Limb (tissue), 2 donors: ENCODE measurements at regions not wholly inside any gene's neighbourhood (a gene's known extent, or its start where the extent isn't known, plus 50 kb on each side); places are given as distances from the start of the nearest gene placed in this dataset.
A peak's percentile ranks its signal among the peaks of the same experiment; 100 is the strongest.

Experiments used
- DNase-seq, 2 donors: peaks; one replicate each; pipeline ENCODE4 v3.0.0-alpha.2; 2016; ENCODE audit errors: extremely low spot score in 2 of 2

DNA sequence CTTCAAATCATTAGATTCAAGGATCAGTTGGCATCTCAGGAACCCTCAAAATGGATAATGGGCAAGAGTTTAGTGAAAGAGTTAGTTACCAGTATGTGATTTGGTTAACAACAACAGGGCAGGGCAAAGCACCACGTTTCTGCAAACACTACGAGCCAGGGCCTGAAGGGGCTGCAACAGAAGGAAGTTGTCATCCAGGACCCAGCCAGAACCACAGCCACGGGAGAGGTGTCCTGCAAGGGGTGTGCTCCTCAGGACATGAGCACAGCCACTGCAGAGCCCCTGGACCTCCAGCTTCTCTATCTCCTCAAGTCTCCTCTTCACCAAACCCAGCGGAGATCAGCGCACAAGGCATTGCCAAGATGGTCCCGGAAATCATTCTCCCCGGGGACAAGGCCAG lies 173.3 kb upstream of the PIEZO2 start:
- no peak for DNase-seq

DNA sequence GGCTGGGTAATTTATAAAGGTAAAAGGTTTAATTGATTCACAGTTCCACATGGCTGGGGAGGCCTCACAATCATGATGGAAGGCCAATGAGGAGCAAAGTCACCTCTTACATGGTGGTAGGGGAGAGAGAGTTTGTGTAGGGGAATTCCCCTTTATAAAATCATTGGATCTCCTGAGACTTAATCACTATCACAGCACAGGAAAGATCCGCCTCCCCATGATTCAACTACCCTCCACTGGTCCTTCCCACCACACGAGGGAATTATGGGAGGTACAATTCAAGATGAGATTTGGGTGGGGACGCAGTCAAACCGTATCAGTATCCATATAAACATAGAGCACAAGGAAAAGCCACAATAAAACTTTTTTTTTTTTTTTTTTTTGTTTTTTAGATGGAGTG lies 172.6 kb upstream of the PIEZO2 start:
- no peak for DNase-seq

DNA sequence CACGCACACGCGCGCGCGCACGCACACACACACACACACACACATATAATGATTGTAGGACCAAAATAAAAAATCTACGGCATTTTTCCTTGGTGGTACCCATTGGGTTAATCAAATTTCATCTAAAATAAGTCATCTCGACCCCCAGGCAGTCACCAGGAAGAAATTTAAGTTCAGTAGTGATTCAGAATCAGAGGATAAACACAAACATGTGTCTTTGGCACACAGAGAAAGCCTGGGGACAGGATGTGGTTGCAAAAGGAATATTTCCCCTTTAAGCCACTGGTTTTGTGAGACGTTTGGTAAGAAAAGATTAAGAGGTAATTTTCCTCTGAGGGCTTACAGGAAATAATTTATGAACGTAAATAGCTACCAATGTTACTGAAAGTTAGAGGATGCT lies 171.6 kb upstream of the PIEZO2 start:
- peak in 1 of 2 donors; percentile 52 for DNase-seq

DNA sequence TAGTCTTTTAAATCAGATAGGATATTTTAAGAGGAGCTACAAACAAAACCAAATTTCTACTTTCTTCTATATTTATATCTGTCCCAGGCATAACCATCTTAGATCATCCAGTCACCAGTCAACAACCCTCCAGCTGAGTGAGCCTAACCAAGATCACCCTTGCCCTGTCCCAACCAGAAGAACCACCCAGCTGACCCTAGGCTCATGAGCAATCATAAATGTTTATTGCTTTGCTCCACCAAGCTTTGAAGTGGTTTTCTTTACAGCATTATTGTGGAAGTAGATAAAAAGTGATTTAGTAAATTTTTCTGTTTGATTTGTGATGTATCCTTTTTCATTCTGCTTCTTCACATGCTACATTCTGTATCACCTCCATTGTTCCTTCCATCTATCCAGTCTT lies 167.2 kb upstream of the PIEZO2 start:
- DNase-seq = no peak

DNA sequence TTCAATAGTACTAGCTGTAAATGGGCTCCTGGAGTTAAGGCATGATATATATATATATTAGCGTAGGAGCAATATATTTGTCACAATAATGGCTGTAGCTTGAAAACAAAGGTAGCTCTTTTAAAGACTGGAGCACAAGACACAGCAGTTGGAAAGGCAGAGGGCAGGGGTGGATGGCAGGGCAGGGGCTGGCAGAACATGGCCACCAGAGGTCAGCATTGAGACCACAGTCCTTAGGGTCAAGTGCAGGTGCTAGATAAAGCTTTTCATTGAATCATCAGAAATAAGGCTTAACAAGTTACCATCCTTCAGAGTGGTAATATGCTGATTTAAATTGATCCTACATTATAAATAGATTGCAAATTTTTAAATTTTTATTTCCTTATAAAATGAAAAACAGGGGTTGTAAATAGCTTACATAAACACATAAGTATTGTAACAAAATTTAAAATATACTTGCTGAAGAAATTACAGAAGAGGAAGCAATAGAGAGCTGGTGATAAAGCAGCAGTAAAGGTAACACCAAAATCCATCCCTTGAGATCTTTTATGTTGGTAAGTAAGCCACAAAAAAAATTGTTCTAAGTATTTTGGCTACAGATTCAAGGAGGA lies 161.2 kb upstream of the PIEZO2 start:
- no peak for DNase-seq

DNA sequence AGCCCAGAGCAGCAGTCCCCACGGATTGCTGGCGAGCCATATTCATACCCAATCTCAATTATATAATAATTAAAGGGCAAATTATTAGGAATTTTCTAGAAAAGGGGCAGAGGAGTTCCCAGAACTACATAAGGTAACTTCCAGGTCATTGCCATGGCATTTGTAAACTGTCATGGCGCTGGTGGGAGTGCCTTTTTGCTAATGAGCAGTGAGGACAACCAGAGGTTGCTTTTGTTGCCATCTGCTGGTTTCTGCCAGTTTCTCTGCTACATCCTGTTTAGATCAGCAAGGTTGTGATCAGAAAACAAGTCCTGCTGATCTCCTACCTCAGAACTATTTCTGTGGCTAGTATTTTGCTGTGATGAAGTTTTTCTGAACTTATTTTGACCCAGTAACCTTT lies 159.8 kb upstream of the PIEZO2 start:
- no peak for DNase-seq

DNA sequence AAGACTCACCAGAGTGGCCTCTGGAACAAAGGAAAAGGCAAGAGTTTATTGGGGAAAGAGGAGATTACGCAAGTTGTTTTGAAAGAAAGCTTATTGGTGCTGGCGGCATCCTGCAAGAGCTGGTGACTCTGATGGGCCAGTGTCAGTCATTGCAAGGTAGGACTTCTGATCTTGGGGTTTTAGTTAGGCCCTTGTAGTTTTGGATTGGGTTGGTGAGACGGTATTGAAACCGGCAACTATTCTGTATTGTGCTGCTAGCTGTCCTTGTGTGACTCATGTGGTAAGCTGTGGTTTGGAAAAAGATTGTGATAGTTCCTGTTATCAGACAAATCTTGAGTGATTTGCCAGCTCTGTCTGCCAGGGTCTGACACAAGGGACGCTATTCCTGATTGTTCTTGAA lies 159.1 kb upstream of the PIEZO2 start:
- DNase-seq = no peak

DNA sequence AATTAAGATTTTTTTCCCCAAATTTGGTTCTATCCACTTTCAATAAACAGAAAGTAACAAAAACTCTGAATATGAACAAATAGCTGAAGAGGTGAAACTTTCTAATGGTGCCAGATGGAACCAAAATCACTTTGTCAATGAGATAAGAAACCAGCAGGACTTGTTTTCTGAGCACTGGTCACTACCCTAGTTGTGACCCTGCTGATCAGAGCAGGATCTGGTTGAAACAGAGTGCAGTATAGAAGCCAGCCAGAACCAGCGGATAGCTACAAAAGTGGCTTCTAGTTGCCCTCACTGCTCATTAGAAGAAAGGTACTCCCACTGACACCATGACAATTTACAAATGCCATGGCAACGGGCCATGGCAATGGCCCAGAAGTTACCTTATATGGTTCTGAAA lies 158.3 kb upstream of the PIEZO2 start:
- no peak for DNase-seq

DNA sequence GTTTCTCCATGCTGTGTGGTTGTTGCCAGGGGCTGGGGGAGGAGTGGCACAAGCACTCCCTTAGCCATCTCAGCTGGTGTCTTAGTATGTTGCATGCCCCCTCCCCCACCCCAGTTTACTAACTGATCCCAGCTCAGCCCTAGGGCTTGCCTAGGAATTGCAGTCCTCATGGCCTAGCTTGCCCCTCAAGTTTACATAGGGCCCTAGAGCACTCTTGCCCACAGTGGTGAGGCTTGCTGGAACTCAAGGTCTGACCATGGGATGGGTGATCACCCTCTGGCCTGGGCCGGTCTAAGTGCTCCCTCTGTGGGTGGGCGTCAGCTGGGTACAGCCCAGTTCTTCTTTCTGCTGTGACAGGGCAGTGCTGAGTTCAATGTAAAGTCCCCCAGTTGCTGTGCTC lies 156.1 kb upstream of the PIEZO2 start:
- DNase-seq = no peak

DNA sequence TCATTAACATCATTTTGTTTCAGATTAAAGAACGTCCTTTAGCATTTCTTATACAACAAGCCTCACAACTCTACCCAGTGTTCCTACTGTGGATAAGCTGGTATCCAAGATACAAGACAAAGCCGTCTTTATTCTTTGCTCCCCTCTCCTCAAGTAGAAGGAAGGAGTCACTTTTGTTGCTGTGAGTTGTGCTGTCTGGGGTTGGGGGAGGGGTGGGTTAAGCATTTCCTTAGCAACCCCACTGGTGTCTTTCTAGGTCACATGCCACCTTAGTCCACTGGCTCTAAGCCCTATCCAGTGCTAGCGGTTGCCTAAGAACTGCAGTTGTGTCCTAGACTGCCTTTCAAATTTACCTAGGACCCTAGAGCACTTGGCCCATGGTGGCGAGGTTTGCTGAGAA lies 155.6 kb upstream of the PIEZO2 start:
- DNase-seq = no peak

DNA sequence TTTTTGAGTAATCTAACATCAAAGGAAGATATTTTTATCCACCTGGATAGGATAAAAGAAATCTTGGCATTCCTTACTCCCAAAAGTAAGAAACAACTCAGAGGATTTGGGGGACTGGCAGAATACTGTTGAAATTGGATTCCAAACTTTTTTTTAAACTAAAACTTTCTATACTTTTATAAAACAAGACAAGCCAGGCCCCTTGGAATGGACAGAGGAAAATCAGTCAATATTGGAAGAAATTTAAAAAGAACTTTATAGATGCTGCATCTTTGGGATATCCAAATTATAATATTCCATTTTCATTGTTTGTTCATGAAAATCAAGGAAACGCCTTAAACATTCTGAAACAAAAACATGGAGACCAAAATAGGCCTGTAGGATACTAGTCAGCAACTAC lies 147.6 kb upstream of the PIEZO2 start:
- no peak for DNase-seq

DNA sequence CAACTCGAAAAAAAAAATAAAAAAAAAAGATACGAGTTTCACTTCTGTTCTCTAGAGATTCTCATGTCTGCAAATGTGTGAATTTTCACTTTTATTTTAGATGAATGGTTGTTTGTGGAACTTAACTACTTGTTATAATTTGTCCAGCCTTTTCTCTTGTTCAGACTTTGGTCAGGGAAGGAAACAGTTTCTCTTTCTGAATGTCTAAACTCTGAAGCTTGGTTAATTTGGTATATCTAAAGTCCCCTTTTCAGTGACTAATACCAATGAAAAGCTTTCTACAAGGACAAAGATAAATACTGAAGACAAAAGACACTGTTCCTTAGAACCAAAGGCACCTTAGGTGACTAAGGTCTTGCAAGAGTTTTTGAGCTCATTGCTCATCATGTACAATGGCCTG lies 144.4 kb upstream of the PIEZO2 start:
- no peak for DNase-seq

DNA sequence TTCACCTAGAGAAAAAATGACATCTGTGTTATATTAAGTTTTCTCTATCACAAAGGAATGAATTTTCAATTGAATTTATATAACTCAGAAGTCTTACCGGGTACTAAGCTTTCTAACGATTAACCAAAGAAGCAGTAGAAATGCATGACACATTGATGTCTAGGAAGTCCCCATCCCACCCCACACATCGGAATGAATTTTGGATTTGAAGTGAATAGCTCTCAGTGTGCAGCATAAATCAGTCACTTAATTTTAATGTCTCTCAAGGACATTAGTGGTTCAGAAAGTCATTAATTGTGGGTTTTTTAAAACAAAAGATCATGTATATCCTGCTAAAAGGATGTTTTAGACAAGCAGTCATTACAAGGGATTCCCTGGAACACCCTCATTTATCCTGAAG lies 141.4 kb upstream of the PIEZO2 start:
- no peak for DNase-seq

DNA sequence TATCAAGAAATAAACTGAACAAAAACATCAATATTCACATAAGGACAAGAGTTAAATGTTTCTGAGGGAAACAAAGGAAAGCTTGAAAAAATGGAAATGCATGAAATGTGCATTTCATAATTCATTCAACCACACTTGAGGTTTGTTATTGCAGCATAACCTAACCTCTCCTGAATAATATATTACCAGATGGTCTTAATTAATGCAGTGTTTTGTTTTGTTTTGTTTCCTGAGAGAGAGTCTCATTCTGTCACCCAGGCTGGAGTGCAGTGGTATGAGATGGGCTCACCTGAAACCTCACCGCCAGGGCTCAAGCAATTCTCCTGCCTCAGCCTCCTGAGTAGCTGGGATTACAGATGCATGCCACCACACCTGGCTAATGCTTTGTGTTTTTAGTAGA lies 139.9 kb upstream of the PIEZO2 start:
- no peak for DNase-seq

DNA sequence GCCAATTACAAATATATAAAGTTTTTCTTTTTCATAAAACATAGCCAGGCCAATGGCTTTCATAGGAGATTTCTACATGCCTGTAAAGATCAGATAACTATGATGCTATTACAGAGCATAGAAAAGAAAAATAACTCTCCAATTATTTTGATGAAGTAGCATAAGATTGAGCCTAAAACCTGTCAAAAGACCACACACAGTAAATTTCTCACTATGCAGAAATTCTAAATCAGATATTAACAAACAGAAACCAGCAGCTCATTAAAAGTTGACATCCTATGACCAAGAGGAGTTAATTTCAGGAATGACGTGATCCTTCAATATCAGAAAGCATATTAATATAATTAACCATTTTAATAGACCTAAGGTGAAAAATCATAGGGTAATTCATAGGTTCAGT lies 139.0 kb upstream of the PIEZO2 start:
- DNase-seq = no peak

DNA sequence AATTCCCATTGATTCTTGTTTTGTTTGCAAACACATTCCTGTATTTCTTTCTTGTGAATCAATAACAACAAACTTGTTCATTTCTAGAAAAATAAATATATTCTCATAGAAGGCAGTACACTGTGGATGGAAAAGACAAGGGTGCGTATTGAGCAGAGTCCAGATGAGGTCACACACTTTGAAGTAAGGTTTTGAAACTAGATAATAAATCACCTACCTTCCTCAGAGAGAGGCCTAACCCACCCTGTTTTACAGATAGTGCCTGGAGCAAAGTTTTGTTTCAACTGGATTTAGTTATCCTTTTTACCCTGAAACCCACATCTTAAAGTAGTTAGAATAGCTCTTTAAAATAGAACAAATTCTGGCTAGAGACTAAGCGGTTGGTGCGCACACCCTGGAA lies 137.1 kb upstream of the PIEZO2 start:
- no peak for DNase-seq

DNA sequence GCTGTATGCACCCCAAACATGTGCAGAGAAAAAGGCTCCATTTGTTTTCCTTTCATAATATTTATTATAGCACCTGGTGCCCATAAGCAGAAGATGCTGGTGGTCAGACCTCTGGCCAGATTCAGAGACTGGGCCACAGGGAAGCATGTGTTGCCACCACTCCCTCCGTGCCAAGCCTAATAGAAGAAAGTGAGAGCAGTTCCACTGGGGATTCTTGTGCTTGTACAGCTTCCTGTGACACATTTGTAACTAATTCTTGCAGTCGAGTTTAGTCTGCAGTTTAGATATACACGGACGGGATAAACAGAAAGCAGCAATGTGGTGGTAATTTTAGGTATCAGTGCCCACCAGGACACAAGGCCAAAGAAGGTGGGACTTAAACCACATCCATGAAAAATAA lies 135.4 kb upstream of the PIEZO2 start:
- DNase-seq = no peak

DNA sequence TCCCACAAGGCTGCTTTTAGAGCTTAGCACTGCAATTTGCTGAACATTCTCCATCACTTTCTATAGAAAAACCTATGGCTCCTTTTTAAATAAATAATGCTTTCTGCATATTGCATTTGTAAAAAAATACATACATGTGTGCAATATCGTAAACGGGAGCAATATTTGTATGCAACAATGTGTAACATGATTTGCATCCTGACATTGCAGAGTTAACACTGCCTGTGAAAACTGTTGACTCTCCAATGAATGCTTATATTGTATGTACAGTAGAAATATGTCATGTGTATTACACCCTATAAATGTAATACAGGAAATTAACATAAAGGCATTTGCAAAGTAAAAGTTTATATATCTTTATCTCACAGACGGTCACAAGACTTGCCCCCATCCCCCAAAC lies 135.0 kb upstream of the PIEZO2 start:
- DNase-seq = no peak

DNA sequence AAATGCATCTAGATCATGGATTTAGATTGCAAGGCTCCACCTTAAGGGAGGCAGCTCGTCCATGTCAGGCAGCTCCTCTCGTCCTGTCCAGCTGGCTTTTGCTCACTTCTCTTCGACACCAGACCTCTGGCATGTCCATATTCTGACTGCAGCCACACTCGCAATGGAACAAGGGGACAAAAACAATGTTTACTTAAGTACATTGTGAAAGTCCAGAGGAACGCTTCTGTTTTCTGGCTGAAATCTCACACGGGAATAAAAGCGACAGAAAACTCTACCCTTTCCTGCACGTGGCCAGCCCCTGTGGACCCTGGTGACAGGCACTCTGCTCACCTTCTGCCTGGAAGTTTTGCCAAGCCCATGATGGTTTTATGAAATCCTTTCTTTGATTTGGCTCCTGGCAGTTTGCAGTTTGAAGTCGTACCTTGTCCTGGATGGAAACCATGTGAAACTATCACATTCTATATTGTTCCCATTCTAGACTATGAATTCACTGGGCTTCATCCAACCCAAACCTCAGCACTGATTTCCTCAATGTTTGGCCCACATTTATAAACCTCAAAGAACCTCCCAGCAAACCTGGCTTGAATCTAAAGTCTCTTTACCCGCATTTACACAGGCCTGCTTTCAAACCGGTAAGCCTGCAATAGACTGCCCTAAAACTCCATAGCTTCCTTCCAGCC lies 134.3 kb upstream of the PIEZO2 start:
- peak in 1 of 2 donors; percentile 77 for DNase-seq

DNA sequence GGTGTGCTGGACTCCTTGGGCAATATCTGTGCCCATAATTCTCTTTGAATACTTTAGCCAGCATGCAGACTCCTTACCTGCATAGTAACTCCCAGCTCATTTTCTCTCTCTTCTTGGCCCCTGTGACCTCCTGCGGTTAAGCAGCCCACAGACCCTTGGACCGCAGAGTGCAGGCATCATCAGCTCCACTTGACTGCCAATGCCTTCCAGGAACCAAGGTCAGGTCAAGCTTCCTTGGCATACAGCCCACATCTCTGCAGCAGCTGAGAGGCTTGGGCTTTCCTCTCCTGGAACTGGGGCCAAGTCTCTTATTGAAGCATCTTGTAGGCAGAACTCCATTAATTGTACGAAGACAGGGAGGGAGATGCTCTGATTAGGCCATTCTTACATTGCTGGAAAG lies 130.1 kb upstream of the PIEZO2 start:
- no peak for DNase-seq

DNA sequence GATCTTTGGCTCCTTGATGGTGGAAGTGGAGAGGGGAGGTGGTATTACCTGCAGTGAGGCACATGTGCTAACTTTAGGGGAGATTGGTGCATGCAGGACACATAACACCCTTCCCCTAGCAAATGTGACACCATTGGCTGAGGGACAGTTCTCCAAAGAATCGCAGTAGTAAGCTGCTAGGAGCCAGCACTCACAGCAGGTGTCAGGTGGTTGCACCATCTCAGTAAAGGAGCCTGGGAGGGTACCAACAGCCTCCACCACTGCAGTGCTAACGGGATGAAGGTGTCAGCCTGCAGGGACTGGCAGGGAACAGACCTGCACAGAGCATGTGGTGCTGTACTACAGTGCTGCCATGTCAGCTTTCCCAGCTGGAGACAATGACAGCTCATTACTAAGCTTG lies 127.3 kb upstream of the PIEZO2 start:
- no peak for DNase-seq

DNA sequence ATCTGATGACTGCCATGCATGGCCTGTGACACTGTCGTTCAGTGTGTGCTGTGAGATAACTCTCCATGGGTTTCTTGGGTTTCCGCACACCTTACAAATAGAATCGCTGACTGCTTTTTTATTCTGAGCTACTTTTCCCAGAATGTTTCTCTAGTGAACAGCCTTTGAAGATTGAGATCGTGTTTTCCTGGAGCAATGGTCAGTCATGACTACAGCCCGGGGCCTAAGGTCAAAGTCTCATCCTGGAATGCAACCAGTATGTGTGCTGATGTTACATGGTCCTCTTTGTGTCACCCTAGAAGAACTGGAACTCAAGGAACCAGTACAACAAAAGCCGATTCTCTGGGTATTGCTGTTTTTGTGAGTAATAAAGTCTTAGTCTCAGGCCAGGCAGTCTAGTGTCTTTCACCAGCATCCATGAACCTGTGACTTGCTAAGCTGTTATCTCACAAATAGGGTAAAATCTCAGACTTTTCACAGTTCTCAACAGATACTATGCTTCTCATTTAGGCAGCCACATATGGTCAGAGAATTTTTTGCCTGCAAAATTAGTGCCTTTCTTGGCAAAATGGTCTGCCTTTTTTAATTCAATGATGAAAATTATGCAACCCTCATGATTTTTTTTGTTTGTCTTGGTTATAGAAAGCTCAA lies 124.9 kb upstream of the PIEZO2 start:
- no peak for DNase-seq

DNA sequence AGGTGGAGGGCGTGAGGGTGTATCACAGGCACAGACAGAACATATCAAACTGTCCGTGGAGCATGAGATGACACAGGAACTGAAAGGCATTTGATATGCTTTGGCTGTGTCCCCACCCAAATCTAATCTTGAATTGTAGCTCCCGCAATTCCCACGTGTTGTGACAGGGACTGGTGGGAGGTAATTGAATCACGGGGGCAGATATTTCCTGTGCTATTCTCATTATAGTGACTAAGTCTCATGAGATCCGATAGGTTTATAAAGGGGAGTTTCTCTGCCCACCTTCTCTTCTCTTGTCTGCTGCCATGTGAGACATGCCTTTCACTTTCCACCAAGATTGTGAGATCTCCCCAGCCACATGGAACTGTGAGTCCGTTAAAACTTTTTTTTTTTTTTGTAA lies 123.1 kb upstream of the PIEZO2 start:
- DNase-seq = no peak
